ENCODE measurements at regions not wholly inside any gene's neighbourhood (a gene's known extent, or its start where the extent isn't known, plus 50 kb on each side); places are given as distances from the start of the nearest gene placed in this dataset.
"Not testable (repeated sequence)": the region's sequence is repeated elsewhere in the genome, so short reads cannot be mapped to it uniquely, and the experiment has no call there.

GRCh38 chr9:89837162-89837933 lies 232.5 kb downstream of the GADD45G start:
- no peak for DNase-seq (ENCODE audit: low read depth, low spot score)

GRCh38 chr9:89837934-89838310 lies 233.1 kb downstream of the GADD45G start:
- no peak for DNase-seq (ENCODE audit: low read depth, low spot score)

DNA sequence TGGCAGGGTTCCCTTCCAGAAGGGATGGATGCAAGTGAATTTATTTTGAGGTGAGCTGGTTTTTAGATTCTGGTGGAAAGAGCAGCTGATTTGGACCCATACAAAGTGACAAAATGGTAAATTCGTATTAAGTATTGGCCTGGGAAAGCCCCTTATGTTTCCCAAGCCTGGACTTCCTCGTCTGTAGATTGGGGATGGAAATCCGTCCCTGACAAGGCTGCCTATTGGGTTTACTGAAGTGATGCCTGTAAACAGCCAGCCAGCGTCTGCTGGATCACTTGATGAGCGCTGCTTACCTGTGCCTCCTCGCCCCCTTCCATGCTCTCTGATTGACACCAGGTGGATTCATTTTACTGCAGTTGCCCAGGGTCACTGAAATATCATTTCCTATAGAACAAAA lies 233.8 kb downstream of the GADD45G start:
- DNase-seq (ENCODE audit: low read depth, low spot score), result no peak

DNA sequence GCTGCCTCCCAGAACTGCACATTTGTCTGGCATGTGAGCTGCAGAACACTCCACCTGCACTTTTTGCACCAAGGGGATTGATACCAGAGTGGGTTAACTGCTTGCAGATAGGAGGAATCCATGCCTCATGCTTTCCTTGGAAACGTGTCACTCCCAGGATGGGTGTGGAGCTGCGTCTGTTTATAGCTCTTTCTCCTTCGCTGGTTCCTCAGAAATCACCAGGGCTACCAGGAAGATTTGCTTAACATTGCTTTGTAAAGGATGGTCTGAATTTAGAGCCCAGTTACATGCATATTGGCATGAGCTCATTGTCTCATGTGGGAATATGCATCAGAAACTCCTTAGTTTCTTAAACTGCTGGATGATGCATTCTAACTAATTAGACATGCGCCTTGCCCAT lies 234.6 kb downstream of the GADD45G start:
- DNase-seq (ENCODE audit: low read depth, low spot score), result no peak

DNA sequence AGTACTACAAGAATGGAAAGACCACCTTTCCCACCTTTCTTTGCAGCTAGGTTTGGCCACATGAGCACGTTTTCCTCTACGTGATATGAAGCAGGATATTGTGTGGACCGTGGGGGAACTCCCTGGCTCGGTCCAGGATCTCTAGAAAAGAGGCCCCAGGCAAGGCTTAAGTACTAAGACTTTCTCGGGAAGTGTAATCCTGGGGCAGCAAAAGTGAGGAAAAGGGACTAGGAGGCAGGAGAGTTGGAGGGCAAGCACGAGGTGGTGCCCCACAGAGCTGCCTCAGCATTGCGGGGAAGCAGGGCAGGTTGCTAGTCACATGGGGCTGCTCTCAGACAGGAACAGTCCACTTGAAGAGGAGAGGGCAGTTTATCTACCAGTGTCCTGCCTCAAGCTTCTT lies 235.1 kb downstream of the GADD45G start:
- no peak for DNase-seq (ENCODE audit: low read depth, low spot score)

DNA sequence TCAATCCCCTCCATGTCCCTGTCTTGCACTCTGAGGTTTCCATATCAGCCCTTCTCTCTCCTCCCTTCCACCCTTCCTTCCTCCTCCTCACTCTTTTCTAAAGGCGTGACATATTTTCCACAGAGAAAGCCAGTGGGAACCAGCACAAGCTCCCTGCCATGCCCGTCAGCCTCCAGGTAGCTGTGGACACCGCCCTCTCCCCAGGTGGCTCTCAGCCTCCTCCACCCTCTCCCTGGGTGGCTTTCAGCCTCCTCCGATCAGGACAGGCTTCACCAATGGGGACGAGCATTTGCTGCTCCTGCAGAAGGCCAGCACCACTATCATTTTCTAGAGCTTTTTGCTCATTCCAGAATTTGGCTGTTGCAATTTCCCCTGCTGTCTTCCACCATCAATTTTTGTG lies 236.6 kb downstream of the GADD45G start:
- no peak for DNase-seq (ENCODE audit: low read depth, low spot score)

DNA sequence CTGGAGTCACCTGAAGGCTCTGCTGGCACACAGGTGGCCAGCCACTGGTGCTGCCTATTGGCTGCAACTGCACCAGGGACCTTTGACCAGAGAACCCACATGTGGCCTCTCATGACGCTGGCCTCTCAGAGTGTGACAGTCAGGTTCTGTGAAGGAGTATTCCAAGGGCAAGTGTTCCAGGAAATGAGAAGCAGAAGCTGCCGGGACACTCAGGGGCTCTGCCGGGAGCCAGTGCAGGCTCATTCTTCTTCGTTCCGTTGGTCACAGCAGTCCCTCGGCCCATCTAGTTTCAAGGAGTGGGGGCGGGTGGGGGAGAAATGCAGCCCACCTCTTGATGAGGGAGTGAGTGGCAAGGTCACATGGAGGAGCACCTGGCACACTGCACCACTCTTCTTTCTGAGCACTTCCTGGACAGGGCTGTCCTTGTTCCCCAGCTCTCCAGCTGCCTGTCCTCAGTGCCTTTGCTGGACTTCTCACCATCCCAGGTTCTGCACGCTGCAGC lies 237.5 kb downstream of the GADD45G start:
- no peak for DNase-seq (ENCODE audit: low read depth, low spot score)

- no peak for DNase-seq (ENCODE audit: low read depth, low spot score)
Measured at GRCh38 chr9:89843074-89843473, 238.3 kb downstream of the GADD45G start.

DNA sequence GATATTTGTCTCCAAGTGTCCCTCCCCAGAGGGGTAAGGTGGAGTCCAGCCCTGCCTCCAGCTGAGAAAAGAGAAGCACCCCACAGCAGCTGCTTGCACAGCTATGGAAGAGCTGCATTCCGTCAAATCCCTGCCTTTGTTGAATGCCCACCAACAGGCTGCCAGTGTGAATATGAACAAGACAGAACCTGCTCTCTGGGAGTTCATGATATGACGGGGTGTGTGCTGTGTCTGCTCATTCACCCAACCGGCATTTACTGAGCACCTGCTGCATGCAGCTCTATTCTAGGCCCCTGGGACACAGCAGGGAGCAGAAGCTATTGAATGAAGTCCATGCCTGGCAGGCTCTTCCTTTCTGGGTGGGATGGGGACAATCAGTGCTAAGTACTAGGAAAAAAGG lies 238.8 kb downstream of the GADD45G start:
- DNase-seq (ENCODE audit: low read depth, low spot score), result no peak

DNA sequence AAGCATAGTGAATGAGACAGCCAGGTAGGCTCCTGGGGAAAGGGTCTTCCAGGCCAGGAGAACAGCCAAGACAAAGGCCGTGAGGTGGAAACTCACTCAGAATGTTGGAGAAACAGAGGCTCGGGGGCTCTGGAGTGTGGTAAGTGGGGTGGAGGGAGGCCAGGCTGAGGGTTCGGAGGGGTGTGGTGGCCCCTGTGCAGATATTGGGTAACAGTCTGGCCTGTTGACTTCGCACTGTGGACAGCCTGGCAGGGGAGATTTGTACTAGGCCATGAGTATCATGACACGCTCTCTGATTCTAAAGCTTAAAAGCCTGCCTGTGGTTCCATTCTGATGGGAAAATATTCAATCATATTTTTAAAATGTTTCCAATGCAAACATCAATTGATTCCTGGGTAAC lies 239.3 kb downstream of the GADD45G start:
- no peak for DNase-seq (ENCODE audit: low read depth, low spot score)

DNA sequence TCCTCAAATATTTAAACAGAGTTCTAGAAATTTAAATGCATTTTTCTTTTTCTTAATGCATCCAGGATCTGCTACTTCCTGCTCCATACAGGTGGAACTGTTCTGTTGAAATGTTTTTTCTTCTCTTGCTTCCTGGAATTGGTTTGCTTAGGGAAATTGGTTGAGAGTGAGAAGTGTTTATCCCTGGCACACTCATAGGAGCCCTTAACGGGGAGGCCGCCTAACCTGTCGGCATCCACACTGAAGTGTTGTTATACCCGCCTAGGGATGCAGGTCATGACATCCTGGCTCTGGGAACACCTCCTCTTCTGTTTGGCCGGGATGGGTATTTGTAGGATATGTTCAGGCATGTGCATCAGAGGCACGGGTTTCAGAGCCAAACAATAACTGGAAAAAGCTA lies 239.7 kb downstream of the GADD45G start:
- DNase-seq (ENCODE audit: low read depth, low spot score), result no peak

DNA sequence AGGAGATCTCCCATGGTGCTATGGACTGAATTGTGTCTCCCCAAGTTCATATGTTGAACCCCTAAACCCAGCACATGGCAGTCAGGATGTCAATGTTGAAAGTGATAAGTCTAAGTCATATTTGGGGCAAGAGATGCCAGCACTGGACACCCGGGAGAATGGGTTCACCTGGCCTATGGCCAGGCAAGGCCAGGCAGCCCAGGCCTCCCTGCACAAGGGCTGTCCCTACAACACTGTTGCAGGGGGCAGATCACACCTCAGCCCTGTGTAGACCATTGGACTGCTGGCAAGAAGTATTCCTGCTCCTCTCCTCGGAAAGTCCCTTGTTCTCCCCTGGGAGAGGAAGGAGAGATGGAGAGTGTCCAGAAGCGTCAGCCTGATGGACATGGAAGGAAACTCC lies 240.5 kb downstream of the GADD45G start:
- no peak for DNase-seq (ENCODE audit: low read depth, low spot score)

DNA sequence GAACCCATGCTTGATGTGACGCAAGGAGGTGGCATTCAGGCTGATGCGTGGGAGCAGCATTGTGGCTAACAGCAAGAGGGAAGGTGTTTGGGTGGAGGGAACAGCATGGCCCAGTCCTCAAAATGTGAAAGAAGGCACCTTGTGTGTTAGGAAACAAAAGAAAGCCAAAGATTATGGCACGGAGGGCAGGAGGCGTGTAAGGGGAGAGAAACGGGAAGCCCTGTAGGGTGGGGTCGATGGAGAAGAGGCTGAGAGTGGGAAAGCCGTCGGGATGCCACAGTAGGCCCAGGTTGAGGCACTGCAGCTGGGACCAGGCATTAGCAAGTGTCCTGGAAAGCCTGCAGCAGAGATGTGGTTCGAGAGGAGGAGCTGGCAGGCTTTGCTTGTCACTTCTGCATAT lies 241.1 kb downstream of the GADD45G start:
- DNase-seq (ENCODE audit: low read depth, low spot score), result no peak

DNA sequence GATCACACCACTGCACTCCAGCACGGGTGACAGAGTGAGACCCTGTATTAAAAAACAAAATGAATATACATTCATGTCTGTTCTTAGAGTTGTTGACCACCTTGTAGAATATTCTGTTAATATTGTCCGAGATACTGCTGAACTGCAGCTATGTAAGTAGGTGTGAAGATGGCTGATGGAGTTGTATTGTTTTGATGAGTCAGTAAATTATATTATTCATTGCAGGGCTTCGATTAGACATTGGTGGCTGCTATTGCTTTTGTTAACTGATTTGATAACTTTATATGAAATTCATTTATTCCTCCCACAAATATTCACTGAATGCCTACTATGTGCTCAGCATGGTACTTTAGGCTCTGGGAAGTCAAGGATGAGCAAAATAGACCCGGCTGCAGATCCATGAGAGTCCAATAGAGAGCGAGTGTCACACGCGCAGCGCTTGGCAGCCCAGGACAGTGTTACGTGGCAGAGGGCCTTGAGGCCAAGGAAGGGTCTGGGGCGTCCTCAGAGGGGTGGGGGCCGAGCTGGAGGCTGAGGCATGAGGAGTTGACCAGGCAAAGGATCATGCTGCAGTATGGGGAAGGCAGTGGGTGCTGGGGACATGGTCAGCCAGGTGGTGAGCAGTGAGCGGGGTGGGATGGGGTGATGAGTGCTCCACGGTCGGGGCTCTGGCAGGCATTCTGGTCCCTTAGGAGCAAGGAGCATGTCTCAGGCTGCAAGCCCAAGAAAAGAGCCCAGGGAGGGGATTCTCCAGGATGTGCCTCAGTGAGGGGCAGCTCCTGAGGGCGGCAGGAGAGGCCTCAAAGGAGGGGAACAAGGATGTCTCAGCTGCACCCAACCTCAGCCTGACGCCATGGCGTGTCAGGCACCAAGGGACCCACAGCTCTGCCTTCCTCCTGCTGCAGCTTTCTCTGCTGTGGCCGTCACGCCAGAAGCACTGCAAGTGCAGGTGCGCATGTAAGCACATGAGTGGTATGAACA lies 243.5 kb downstream of the GADD45G start:
- DNase-seq (ENCODE audit: low read depth, low spot score), result no peak

GRCh38 chr9:89849096-89849495 lies 244.3 kb downstream of the GADD45G start:
- DNase-seq (ENCODE audit: low read depth, low spot score), result no peak

- DNase-seq (ENCODE audit: low read depth, low spot score), result no peak
Measured at GRCh38 chr9:89850153-89850552, 245.3 kb downstream of the GADD45G start.

DNA sequence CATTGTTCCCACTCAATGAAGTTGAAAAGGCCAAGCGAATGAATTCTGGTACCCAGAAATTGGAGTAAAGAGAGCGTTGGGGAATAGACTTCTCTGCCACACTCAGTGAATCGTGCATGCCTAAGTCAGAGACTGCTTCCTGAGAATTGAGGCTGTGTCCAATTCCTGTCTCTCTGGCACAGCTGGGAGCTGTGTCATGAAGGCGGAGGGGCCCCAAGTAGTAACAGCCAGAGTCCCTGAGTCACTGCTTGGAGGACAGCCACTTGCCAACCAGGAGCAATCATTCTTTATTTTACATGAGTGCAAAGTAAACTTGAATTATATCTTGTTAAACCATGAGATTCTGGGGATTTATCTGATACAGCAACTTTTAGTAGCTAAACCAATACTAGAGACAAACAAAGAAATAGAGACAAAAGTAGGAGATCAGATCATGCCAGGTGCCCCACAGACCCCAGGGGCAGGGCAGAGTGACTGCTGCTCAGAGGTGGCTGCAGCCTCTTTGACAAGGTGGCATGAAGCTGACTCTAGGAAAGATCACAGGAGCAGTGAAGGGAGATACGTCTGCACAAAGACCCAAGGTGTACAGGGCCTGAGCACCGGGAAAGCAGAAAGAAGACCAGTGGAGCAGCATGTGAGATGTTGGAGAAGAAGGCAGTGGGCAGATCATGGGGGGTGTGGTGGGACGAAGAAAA lies 246.0 kb downstream of the GADD45G start:
- DNase-seq (ENCODE audit: low read depth, low spot score), result no peak

DNA sequence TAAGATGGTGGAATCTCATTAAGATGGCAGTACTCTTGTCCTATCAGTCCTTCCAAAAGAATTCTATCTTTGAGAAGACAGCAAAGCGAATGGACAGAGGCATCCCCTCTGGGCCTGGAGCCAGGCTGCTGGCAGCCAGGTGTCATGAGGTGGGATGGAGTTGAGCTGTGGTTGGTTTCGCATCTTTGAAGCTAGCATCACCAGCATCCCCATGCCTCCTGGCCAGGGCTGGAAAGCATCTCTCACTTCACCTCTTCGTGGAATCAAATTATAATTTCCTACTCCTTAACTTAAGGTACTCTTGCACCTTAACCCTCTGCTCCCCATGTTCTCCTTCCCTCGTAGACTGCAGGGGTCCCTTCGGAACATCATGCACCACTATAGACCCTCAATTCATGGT lies 248.3 kb downstream of the GADD45G start:
- DNase-seq (ENCODE audit: low read depth, low spot score), result no peak

DNA sequence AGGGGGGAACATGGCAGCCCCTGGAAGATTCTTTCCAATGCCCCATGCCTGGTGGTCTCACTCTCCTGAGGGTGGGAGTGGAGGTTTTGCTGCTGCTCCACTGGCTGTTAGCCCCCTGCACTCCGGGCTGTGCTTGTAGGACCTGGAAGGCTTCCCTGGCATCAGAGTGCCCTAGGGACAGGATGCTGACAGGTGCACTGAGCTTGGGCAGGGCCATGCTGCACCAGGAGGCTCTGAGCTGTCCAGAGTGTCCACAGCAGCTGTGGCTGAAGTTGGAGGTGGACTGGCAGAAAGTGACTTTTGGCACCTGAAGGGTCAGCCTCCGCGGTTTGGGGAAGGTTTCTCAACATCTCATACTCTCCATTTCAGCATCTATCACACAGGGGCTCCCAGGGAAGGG lies 249.1 kb downstream of the GADD45G start:
- no peak for DNase-seq (ENCODE audit: low read depth, low spot score)

- no peak for DNase-seq (ENCODE audit: low read depth, low spot score)
Measured at GRCh38 chr9:89854715-89855475, 250.1 kb downstream of the GADD45G start.

- DNase-seq (ENCODE audit: low read depth, low spot score), result not testable (repeated sequence)
Measured at GRCh38 chr9:89856296-89856695, 251.5 kb downstream of the GADD45G start.
